ENCODE measurements at regions not wholly inside any gene's neighbourhood (a gene's known extent, or its start where the extent isn't known, plus 50 kb on each side); places are given as distances from the start of the nearest gene placed in this dataset.

- TF ChIP-seq CTCF (IDR thresholded peaks at IDR 0.05; ENCODE audit: low read length) (no peak), EZH2 (IDR thresholded peaks at IDR 0.05; ENCODE audit: borderline replicate concordance, low read length) (no peak)
Observed at GRCh38 chr2:64904413-64905329, 84.5 kb upstream of the SLC1A4 start.

Measured in OCI-LY1 (cell line).